Fibroblast of the aortic adventitia (primary cell): ENCODE measurements at regions not wholly inside any gene's neighbourhood (a gene's known extent, or its start where the extent isn't known, plus 50 kb on each side); places are given as distances from the start of the nearest gene placed in this dataset.

ENCODE experiments used
- DNase-seq: peaks from one replicate; pipeline ENCODE4 v3.0.0-alpha.2; 2010; ENCODE audit warnings: low read depth
- H3K4me3 ChIP-seq: 2 replicates; pipeline ENCODE4 v1.5.1; 2011; ENCODE audit warnings: low read depth, mild to moderate bottlenecking, control low read depth, low read length, moderate library complexity
- TF ChIP-seq, protein P1 (sequence below): IDR thresholded peaks from 2 replicates; pipeline ENCODE4 v1.5.1; 2011; ENCODE audit warnings: mild to moderate bottlenecking, low read length, control low read depth, inconsistent platforms; ENCODE audit not compliant: insufficient read depth

DNA sequence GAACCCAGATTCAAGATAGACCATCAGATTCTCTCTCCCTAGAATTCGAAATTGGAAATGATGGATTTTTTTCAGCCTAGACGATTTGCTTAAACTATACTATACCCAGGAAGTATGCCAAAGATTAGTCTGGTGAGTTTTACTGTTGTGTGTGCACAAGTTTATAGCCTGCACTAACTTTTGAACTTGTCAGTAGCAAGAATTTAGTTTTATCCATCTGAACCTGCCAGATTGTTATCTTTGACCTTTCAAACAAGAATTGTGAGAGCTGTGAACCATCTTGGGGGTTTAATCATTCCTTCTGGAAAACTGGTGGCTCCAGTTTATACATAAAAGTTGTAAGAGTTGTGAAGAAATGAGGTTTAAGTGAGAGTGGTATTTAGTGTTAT lies 243.5 kb upstream of the DAAM1 start:
- TF ChIP-seq, protein P1, sequence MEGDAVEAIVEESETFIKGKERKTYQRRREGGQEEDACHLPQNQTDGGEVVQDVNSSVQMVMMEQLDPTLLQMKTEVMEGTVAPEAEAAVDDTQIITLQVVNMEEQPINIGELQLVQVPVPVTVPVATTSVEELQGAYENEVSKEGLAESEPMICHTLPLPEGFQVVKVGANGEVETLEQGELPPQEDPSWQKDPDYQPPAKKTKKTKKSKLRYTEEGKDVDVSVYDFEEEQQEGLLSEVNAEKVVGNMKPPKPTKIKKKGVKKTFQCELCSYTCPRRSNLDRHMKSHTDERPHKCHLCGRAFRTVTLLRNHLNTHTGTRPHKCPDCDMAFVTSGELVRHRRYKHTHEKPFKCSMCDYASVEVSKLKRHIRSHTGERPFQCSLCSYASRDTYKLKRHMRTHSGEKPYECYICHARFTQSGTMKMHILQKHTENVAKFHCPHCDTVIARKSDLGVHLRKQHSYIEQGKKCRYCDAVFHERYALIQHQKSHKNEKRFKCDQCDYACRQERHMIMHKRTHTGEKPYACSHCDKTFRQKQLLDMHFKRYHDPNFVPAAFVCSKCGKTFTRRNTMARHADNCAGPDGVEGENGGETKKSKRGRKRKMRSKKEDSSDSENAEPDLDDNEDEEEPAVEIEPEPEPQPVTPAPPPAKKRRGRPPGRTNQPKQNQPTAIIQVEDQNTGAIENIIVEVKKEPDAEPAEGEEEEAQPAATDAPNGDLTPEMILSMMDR = no peak

DNA sequence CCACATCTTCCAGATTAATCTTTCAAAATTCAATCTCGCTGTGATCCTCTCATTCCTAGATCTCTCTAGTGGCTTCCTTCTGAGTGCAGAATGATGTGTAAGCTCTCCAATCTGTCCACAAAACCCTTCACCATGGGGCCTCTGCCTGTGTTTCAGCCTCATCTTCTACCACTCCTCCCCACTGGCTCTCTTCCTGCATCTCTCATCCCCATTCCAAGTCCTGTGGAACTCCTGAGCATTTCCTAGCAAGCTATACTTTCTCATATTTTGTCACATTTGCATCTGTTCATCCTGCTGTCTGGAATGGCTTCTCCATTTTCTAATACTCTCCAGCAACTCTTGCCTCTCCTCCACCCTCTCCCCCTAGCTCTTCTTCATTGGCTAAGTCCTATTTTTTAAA lies 242.0 kb upstream of the DAAM1 start:
- TF ChIP-seq, protein P1 = no peak
- DNase-seq = no peak

More for the DNA sequence above, 243.5 kb upstream of the DAAM1 start:
- H3K4me3 ChIP-seq = no peak overlapping the region
- no peak for DNase-seq

DNA sequence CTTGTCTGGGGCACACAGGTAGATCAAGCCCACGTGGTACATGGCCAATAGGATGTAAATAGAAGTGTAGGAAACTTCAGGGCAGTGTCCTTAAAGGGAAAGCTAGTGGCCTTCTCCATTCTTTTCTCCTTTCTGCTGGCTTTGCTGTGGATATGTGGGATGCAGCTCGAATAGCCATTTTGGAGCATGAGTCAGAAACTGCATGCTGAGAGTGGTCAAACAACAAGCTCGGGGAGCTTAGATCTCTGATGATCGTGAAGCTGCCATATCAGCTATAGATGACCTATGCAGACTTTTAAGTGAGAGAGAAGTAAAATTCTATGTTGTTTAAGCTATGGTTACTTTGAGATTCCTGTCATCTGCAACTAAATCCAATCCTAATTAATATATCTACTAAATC lies 241.3 kb upstream of the DAAM1 start:
- no peak for DNase-seq
- no peak overlapping the region for H3K4me3 ChIP-seq
- TF ChIP-seq, protein P1 = no peak

More for the DNA sequence above, 242.0 kb upstream of the DAAM1 start:
- H3K4me3 ChIP-seq = no peak overlapping the region

DNA sequence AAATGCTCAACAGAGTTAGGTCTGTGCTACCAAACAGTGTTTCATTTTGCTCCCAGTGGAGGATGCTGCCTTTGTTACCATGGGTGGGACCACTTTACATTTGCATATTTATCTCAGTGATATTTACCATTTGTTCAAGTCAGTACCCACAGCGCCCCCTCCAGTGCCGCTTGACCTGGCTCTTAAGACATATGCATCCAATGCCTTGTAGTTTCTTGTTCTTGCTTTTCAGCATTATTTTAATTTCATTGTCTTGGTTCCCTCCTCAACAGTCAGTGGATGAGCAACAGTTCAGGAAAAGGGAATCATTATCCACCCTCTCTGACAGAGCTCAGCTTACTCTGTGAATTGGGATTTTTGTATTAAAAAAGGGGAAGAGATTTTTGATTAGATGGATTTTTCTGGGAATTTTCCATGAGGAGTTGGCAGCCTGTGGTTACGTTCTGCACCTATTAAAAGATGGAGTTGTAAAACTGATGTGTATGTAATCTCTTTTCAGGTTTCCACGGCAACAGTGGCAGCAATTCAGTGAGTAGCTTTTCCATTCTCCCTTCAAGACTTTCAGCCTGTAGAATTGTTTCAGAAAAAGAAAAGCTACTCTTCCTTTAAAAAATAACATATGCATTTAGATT lies 240.5 kb upstream of the DAAM1 start:
- TF ChIP-seq, protein P1 = no peak

DNA sequence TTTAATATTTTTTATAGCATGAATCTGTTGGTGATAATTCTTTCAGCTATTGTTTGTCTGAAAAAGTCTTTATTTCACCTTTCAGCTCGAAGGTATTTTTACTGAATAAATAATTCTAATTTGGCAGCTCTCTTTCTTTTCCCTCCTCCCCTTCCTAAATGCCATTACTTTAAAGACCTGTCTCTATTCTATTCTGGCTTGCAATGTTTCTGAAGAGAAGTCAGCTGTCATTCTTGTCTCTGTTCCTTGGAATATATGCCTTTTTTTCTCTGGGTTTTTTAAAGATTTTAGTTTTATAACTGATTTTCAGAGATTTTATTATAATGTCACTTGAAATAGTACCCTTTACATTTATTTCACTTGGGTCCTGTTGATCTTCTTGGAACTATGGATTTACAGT lies 237.9 kb upstream of the DAAM1 start:
- no peak overlapping the region for H3K4me3 ChIP-seq
- DNase-seq = no peak
- TF ChIP-seq, protein P1 = no peak

More for the DNA sequence above, 240.5 kb upstream of the DAAM1 start:
- no peak overlapping the region for H3K4me3 ChIP-seq
- DNase-seq = peak; percentile 6

DNA sequence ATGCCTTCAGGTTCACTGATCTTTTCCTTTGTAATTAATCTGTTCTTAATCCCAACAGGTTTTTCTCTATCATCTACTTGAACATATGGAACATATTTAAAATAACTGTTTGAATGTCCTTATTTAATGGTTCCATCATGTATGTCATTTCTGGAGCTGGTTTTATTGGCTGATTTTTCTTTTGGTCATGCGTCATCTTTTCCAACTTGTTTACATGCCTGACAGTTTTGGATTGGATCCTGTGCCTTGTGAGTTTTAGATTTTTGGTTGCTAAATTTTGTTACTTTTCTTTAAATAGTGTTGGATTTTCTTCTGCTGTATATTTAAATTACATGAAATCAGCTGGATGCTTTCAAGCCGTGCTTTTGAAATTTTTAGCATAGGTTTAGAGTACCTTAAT lies 237.3 kb upstream of the DAAM1 start:
- TF ChIP-seq, protein P1 = no peak
- no peak for DNase-seq

DNA sequence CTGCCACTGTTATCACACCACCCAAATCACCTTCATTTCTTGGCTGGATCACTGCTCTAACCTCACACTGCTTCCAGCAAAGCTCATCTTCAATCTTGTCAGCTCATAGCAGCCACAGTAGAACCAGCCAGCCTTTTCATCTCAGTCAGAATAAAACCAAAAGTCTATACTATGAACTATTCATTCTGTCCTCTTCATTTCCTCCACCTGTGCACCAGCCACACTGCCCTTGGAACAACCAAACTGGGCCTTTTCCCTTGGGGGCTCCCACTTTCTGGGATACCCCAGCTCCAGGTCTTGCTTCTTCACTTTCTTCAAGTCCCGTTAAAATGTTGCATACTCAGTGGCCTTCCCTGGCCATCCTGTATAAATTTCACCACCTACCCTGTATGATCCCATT lies 234.4 kb upstream of the DAAM1 start:
- no peak overlapping the region for H3K4me3 ChIP-seq
- no peak for DNase-seq
- TF ChIP-seq, protein P1 = no peak

More for the DNA sequence above, 237.3 kb upstream of the DAAM1 start:
- no peak overlapping the region for H3K4me3 ChIP-seq
